ENCODE measurements at regions not wholly inside any gene's neighbourhood (a gene's known extent, or its start where the extent isn't known, plus 50 kb on each side); places are given as distances from the start of the nearest gene placed in this dataset.

DNA sequence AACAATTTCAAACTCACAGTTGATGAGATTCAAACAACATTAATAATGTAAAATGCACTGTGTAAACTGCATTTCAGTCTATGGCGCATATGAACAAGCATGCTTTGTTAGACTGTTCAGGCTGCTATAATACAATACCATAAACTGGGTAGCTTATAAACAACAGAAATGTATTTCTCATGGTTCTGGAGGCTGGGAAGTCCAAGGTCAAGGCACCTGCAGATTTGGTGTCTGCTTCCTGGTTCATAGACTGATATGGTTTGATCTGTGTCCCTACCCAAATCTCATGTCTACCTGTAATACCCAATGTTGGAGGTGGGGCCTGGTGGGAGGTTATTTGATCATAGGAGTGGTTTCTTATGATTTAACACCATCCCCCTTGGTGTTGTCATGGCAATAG lies 148.1 kb upstream of the SERPINE2 start:
- TF ChIP-seq, protein P1, sequence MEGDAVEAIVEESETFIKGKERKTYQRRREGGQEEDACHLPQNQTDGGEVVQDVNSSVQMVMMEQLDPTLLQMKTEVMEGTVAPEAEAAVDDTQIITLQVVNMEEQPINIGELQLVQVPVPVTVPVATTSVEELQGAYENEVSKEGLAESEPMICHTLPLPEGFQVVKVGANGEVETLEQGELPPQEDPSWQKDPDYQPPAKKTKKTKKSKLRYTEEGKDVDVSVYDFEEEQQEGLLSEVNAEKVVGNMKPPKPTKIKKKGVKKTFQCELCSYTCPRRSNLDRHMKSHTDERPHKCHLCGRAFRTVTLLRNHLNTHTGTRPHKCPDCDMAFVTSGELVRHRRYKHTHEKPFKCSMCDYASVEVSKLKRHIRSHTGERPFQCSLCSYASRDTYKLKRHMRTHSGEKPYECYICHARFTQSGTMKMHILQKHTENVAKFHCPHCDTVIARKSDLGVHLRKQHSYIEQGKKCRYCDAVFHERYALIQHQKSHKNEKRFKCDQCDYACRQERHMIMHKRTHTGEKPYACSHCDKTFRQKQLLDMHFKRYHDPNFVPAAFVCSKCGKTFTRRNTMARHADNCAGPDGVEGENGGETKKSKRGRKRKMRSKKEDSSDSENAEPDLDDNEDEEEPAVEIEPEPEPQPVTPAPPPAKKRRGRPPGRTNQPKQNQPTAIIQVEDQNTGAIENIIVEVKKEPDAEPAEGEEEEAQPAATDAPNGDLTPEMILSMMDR (IDR thresholded peaks at IDR 0.05; ENCODE audit: low read length) = no peak
- TF ChIP-seq EZH2 (IDR thresholded peaks at IDR 0.05; ENCODE audit: borderline replicate concordance, low read length) = no peak

Measured in OCI-LY1 (cell line).